ENCODE measurements at regions not wholly inside any gene's neighbourhood (a gene's known extent, or its start where the extent isn't known, plus 50 kb on each side); places are given as distances from the start of the nearest gene placed in this dataset.
"Not testable (repeated sequence)": the region's sequence is repeated elsewhere in the genome, so short reads cannot be mapped to it uniquely, and the experiment has no call there.

- H3K4me3 Mint-ChIP-seq, H3K27ac Mint-ChIP-seq, H3K27me3 Mint-ChIP-seq, H3K36me3 Mint-ChIP-seq, H3K4me1 Mint-ChIP-seq, H3K9me3 Mint-ChIP-seq: not testable (repeated sequence)
Observed at GRCh38 chr15:99791881-99792807, 58.9 kb upstream of the LYSMD4 start.

GRCh38 chr15:99790751-99791150 lies 57.5 kb upstream of the LYSMD4 start:
- H3K4me3 Mint-ChIP-seq, H3K9me3 Mint-ChIP-seq, H3K27me3 Mint-ChIP-seq, H3K4me1 Mint-ChIP-seq, H3K27ac Mint-ChIP-seq, H3K36me3 Mint-ChIP-seq: not testable (repeated sequence)

- H3K4me3 Mint-ChIP-seq, result no peak overlapping the region
- H3K4me1 Mint-ChIP-seq, result no peaks in the 10 kb centered on the region
- peaks cover 1% of the 10 kb centered on the region for H3K27me3 Mint-ChIP-seq
- no peak overlapping the region for H3K27ac Mint-ChIP-seq
- H3K36me3 Mint-ChIP-seq, result peaks cover 4% of the 10 kb centered on the region
- H3K9me3 Mint-ChIP-seq, result no peaks in the 10 kb centered on the region
Observed at GRCh38 chr15:99788156-99788555, 54.9 kb upstream of the LYSMD4 start.

- H3K4me3 Mint-ChIP-seq, H3K4me1 Mint-ChIP-seq, H3K36me3 Mint-ChIP-seq, H3K27ac Mint-ChIP-seq, H3K9me3 Mint-ChIP-seq, H3K27me3 Mint-ChIP-seq: not testable (repeated sequence)
Observed at GRCh38 chr15:99784800-99785199, 51.6 kb upstream of the LYSMD4 start.

- H3K4me1 Mint-ChIP-seq, H3K4me3 Mint-ChIP-seq, H3K9me3 Mint-ChIP-seq, H3K27ac Mint-ChIP-seq, H3K36me3 Mint-ChIP-seq, H3K27me3 Mint-ChIP-seq: not testable (repeated sequence)
Observed at GRCh38 chr15:99783918-99784619, 50.8 kb upstream of the LYSMD4 start.
